ENCODE measurements at regions not wholly inside any gene's neighbourhood (a gene's known extent, or its start where the extent isn't known, plus 50 kb on each side); places are given as distances from the start of the nearest gene placed in this dataset.
A peak's percentile ranks its signal among the peaks of the same experiment; 100 is the strongest.

GRCh38 chr3:177345049-177345972 lies 148.0 kb upstream of the TBL1XR1 start (continued):
- TF ChIP-seq ZBTB40 (IDR thresholded peaks at IDR 0.05) = no peak
- TF ChIP-seq ZBTB40 (CRISPR knock-in tag; IDR thresholded peaks at IDR 0.05) = no peak
- no peak for TF ChIP-seq CBFB (CRISPR knock-in tag; IDR thresholded peaks at IDR 0.05)
- TF ChIP-seq MLX (CRISPR knock-in tag; IDR thresholded peaks at IDR 0.05) = no peak
- 0 out of 2 replicates have a peak, but pooled peaks have one; percentile 18 for TF ChIP-seq GATAD1 (CRISPR knock-in tag; IDR thresholded peaks at IDR 0.05)
- no peak for TF ChIP-seq ZNF720 (CRISPR knock-in tag; IDR thresholded peaks at IDR 0.05)
- no peak for TF ChIP-seq ONECUT2 (CRISPR knock-in tag; IDR thresholded peaks at IDR 0.05)
- no peak for TF ChIP-seq ZNF550 (CRISPR knock-in tag; IDR thresholded peaks at IDR 0.05; ENCODE audit: borderline replicate concordance)
- TF ChIP-seq PAX8 (CRISPR knock-in tag; IDR thresholded peaks at IDR 0.05; ENCODE audit: borderline replicate concordance) = no peak
- no peak for TF ChIP-seq TEF (CRISPR knock-in tag; IDR thresholded peaks at IDR 0.05)
- no peak for TF ChIP-seq TAF15 (IDR thresholded peaks at IDR 0.05; ENCODE audit: low read depth, low read length, poor library complexity, severe bottlenecking)
- no peak for TF ChIP-seq ZBTB38 (CRISPR knock-in tag; IDR thresholded peaks at IDR 0.05)
- no peak for TF ChIP-seq ZNF788 (CRISPR knock-in tag; IDR thresholded peaks at IDR 0.05; ENCODE audit: borderline replicate concordance)
- TF ChIP-seq MTF1 (CRISPR knock-in tag; IDR thresholded peaks at IDR 0.05) = no peak
- no peak for TF ChIP-seq ZNF180 (CRISPR knock-in tag; IDR thresholded peaks at IDR 0.05; ENCODE audit: borderline replicate concordance, low read depth)
- TF ChIP-seq MLXIP (CRISPR knock-in tag; IDR thresholded peaks at IDR 0.05; ENCODE audit: borderline replicate concordance) = no peak
